ENCODE measurements at regions not wholly inside any gene's neighbourhood (a gene's known extent, or its start where the extent isn't known, plus 50 kb on each side); places are given as distances from the start of the nearest gene placed in this dataset.

GRCh38 chr4:153093396-153093795, 110.8 kb upstream of the TRIM2 start:
- TF ChIP-seq CTCF (IDR thresholded peaks at IDR 0.05) = no peak
- TF ChIP-seq POLR2AphosphoS5 (IDR thresholded peaks at IDR 0.05) = no peak
